Lower leg skin (tissue), 4 donors: ENCODE measurements at regions not wholly inside any gene's neighbourhood (a gene's known extent, or its start where the extent isn't known, plus 50 kb on each side); places are given as distances from the start of the nearest gene placed in this dataset.

ENCODE experiments used
- DNase-seq, 2 donors: peaks; one replicate each; pipeline ENCODE4 v3.0.0-alpha.2; 2019; ENCODE audit warnings: low spot score in 2 of 2
- H3K4me3 ChIP-seq: fragments of 200-600 bp; sonication (generic); 2 replicates; pipeline ENCODE4 v1.5.1; 2017; ENCODE audit warnings: mild to moderate bottlenecking, low read depth; ENCODE audit not compliant: poor library complexity, severe bottlenecking
- POLR2A ChIP-seq, 2 donors: fragments of 450-650 bp; IDR thresholded peaks; one replicate each; pipeline ENCODE4 v1.6.1; 2016 to 2017; ENCODE audit warnings: antibody characterized with exemption in 2 of 2, mild to moderate bottlenecking in 1 of 2, moderate library complexity in 1 of 2
- WGBS, 2 donors: methylation state at CpG; one replicate each; pipeline ENCODE4 v1.1.5; 2018; 5-methylcytosine and 5-hydroxymethylcytosine counted together
- intact Hi-C: fragments of 100-400 bp; cut with DNase I; formaldehyde crosslinking; loops from one replicate; pipeline ENCODE4 v1.15.0; 2023; ENCODE audit warnings: low total_unique reads
- TF ChIP-seq, protein P1 (sequence below), 3 donors: fragments of 450-650 bp; IDR thresholded peaks; one replicate each; pipeline ENCODE4 v1.5.1; 2016; ENCODE audit warnings: antibody characterized with exemption in 3 of 3, mild to moderate bottlenecking in 3 of 3, moderate library complexity in 2 of 3

DNA sequence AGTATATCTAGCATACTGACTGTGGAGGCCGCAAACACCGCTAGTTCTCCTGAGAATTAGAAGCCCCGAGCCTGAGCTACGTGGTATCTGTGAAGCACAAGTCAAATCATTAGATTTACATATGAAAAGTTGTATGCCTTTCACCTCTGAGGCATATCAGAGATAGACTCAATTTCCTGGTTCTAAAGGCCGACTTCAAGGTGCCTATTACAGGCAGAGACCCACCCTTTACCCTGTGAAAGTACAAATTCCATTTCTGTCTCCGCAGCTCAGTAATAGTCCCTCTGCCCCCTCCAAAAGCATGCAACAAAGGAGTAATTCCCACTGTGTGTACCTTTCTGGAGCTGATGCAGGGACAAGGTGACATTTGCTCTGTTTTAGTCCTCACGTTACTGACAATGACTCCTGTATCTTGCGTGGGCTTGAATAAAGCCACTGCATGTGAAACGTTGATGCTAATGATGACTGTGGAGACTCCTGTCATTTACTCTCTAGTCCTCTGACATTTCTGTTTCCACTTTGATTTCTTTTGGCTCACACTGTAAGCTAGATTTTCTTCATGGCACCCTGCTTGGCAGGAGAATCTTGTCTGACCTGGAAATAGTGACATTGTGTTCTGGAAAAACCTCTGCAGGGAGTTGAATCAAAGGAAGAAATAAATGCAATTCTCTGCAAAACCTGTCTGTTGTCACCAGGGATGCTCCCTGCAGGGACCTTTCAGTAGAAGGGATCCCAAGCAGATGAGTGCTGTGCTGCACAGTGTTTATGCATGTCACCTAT, 273.2 kb upstream of the EMCN start:
- TF ChIP-seq, protein P1, sequence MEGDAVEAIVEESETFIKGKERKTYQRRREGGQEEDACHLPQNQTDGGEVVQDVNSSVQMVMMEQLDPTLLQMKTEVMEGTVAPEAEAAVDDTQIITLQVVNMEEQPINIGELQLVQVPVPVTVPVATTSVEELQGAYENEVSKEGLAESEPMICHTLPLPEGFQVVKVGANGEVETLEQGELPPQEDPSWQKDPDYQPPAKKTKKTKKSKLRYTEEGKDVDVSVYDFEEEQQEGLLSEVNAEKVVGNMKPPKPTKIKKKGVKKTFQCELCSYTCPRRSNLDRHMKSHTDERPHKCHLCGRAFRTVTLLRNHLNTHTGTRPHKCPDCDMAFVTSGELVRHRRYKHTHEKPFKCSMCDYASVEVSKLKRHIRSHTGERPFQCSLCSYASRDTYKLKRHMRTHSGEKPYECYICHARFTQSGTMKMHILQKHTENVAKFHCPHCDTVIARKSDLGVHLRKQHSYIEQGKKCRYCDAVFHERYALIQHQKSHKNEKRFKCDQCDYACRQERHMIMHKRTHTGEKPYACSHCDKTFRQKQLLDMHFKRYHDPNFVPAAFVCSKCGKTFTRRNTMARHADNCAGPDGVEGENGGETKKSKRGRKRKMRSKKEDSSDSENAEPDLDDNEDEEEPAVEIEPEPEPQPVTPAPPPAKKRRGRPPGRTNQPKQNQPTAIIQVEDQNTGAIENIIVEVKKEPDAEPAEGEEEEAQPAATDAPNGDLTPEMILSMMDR (IDR thresholded peaks at IDR 0.05), result no peak
- TF ChIP-seq POLR2A (IDR thresholded peaks at IDR 0.05), result no peak
- no peak for DNase-seq
- 76 to 79% methylated on average over 9 of the region's 9 CpGs for WGBS, 2 donors
- no peak overlapping the region for H3K4me3 ChIP-seq
- intact Hi-C loops, result no loop called here

DNA sequence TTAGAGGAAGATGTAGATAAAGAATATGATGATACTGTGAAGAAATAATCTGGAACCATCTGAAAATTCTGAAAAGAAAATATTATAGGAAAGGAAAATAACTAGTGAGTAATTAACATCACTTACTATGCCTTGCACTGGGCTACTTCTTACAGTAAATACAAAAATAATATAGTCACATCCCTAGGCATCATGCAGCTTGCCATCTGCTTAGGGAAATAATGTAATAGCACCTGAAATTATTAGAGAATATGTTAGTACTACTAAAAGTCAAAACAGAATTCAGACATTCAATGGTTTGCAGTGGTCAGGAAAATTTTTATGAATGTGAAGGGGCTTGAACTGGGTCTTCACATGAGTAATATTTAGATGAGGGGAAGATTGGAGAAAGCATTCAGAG, 272.2 kb upstream of the EMCN start:
- intact Hi-C loops, result no loop called here
- no peak for TF ChIP-seq POLR2A (IDR thresholded peaks at IDR 0.05)
- TF ChIP-seq, protein P1 (IDR thresholded peaks at IDR 0.05), result no peak
- H3K4me3 ChIP-seq, result no peak overlapping the region
- no peak for DNase-seq

DNA sequence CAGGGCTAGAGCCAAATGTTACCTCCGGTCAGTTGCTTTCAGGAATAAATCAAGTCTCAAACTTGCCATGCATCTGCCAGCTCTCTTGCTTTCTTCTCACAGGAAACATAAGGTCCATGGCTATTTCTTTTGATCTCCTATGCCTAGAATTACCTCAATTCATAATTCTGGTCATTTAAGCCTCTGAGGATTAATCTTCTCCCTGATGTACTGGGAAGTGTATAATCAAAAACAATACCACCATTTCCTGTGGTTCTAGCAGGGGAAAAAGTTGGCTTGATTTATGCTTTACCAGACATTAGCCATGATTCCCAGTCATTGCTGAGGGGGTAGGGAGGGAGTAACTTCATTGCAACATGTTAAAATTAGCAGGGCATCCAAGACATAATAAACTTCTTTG, 268.7 kb upstream of the EMCN start:
- WGBS, 2 donors, result 65 to 68% methylated on average over 1 of the region's 1 CpG
- TF ChIP-seq, protein P1 (IDR thresholded peaks at IDR 0.05), result no peak
- TF ChIP-seq POLR2A (IDR thresholded peaks at IDR 0.05), result no peak

DNA sequence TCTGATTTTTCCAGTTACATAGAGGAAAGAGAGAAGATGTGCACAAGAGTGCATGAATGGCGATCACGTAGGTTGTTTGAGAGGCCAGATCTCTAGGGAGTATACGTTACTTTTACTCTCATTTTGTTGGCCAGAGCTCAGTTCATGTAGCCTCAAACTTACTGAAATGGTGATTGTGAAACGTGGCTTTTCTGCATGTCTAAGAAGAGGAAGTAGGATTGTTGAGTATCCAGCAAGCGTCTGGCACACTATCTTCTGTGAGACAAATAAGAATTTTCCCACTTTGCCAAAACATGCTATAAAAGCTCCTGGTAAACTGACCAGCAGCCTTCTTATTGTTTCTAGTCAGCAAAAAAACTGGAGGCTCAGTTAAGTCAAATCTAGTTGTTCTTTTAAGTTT, 264.5 kb upstream of the EMCN start:
- no peak for TF ChIP-seq POLR2A (IDR thresholded peaks at IDR 0.05)
- TF ChIP-seq, protein P1 (IDR thresholded peaks at IDR 0.05), result no peak
- WGBS, 2 donors, result 40 to 60% methylated on average over 5 of the region's 5 CpGs
- H3K4me3 ChIP-seq, result no peak overlapping the region
- DNase-seq, result no peak
- intact Hi-C loops, result no loop called here

More for the DNA sequence above, 268.7 kb upstream of the EMCN start:
- H3K4me3 ChIP-seq, result no peak overlapping the region
- intact Hi-C loops, result no loop called here
- DNase-seq, result no peak

DNA sequence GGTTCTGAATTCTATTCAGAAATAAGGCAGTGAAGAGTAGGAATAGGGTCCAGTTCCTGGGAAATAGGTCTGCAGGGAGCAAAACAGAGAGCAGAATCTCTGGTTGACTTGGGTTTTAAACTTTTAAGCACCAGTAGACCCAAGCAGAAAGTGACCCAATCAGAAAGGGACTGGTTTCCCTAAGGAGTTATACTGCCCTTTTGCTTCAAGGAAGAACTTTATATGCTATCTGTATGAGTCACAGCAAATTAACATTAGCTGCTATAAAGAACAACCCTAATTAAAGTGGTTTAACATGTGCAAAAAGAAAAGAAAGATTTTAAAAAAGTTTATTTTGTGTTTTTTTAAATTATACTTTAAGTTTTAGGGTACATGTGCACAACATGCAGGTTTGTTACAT, 263.6 kb upstream of the EMCN start:
- H3K4me3 ChIP-seq, result no peak overlapping the region
- intact Hi-C loops, result no loop called here
- DNase-seq, result no peak
- TF ChIP-seq, protein P1 (IDR thresholded peaks at IDR 0.05), result no peak
- TF ChIP-seq POLR2A (IDR thresholded peaks at IDR 0.05), result no peak

DNA sequence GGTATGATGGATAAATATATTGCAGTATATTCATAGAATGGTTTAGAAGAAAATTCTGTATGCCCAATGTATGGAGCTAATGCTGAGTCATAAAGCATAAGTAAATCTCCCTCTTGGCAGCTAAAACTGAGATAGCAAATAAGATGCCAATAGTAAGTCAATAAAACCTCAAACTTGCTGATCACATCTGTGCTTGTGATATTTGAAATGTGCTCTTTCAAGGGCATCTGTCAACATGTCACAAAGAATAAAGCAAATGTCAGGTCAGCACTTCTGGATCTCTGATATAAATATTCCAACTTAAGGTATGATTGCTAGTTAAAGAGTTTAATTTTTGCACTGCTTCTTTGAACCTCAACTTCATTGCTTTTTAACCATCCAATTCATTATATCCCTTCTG, 262.3 kb upstream of the EMCN start:
- no peak overlapping the region for H3K4me3 ChIP-seq
- TF ChIP-seq, protein P1 (IDR thresholded peaks at IDR 0.05), result no peak
- intact Hi-C loops, result no loop called here
- no peak for DNase-seq
